HG03097 (cell line): ENCODE measurements at regions not wholly inside any gene's neighbourhood (a gene's known extent, or its start where the extent isn't known, plus 50 kb on each side); places are given as distances from the start of the nearest gene placed in this dataset.
"Not testable (repeated sequence)": the region's sequence is repeated elsewhere in the genome, so short reads cannot be mapped to it uniquely, and the experiment has no call there.

Source experiments
- ATAC-seq: cut with Tn5 transposase; IDR thresholded peaks from one replicate; pipeline ENCODE4 v1.9.1; 2021; ENCODE audit not compliant: unreplicated experiment, low FRiP score

DNA sequence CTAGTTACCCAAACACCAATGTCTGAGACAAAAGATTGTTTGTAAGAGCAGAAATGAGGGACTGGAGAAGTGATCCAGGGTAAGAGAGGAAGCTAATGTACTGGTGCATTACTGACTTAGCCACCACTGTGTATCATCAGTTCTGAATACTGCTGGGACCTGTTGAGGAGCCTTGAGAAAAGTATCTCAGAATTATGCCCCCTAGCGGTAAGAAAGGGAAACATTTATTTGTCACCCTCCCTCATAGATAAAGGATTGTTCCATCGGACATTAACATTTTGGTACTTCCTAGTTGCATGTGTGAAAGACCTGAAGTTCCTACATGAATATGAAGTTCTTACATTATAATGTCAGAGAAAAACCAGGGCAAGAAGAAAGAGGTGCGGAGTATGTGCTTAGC, 612.5 kb downstream of the FSCB start:
- ATAC-seq, result no peak

- no peak for ATAC-seq
Measured at GRCh38 chr14:43887523-43887922, 619.6 kb downstream of the FSCB start.

- ATAC-seq, result no peak
Measured at GRCh38 chr14:43877351-43877960, 629.6 kb downstream of the FSCB start.

DNA sequence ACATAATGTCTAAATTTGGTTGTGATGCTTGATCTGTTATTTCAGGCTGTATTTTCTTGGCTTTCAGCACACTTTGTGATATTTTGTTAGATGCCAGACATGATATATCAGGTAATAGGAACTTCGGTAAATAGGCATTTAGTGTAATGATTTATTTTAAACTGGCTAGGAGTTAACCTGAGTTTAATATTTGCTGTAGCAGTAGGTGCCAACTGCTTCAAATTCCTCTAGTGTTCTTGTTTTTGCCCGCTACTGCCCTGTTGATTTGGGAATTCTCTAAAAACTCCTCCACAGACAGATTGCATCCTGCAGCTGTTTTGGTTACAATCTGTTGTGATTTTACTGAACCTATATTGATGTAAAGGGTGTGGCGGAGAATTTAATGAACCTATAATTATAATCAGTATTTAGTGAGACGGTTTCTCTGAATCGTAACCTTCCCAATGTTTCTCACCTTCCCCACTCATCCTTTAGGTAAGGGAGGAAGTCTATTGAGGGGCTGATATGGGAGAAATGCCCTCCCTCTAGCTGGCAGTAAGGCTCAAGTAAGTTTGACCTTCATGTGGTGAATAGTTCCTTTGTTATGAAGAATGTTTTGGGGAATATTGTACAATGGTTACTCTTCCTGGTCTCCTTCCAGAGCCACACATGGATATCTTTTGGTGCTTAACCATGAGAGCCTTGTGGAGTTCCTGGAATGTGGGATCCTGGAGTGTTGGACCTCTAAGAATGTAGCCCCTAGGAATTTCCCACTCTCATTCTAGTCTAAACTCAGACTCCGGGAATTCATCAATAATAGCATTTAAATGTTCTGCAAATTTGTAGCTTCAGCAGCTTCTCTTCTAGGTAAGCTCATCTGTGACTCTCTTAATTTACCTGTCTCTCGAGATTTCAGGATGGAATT, 634.1 kb downstream of the FSCB start:
- no peak for ATAC-seq

GRCh38 chr14:43872222-43872621, 634.9 kb downstream of the FSCB start:
- no peak for ATAC-seq

- ATAC-seq, result no peak
Measured at GRCh38 chr14:43858981-43859380, 648.1 kb downstream of the FSCB start.

GRCh38 chr14:43855556-43855955, 651.5 kb downstream of the FSCB start:
- no peak for ATAC-seq

- no peak for ATAC-seq
Measured at GRCh38 chr14:43853541-43853940, 653.5 kb downstream of the FSCB start.

GRCh38 chr14:43803076-43803689, 703.9 kb downstream of the FSCB start:
- ATAC-seq, result no peak

GRCh38 chr14:43795600-43796228, 711.4 kb downstream of the FSCB start:
- no peak for ATAC-seq

DNA sequence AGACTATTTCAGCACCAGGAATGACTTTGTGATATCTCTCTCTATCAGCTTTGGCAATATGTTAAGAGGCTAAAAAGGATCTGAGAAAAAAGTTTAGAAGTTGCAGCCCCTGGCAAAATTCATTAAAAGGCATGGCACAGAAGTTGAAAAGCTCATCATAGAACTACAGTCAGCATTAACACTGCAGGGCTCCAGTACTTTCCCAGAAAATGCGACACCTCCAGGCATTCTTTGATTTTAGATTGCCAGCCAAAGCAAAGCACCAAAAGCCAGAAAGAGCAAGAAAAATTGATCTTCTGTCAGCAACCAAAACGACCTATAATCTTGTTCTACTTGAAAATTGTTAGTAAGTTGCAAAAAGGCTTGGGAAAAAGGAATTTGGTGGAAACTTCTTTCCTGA, 713.5 kb downstream of the FSCB start:
- ATAC-seq, result no peak

DNA sequence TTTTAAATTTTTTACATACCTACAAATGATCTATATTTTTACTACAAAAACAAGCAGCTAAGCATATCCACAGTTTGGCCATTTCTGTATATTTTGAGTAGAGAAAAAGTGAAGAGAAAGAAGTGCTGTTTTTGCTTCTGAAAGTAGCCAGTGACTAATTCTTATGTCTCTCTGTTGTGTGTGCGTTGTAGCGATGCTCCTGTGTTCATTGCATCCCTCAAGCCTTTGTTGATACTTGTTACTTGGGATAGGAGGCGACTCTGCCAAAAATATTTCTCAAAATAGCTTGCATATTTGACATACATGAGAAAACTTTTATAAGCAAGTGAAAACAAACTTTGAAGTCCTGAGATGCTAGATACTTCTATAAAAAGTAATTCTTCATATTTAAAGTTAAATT, 714.1 kb downstream of the FSCB start:
- ATAC-seq, result no peak

GRCh38 chr14:43790681-43791080, 716.4 kb downstream of the FSCB start:
- ATAC-seq, result no peak

GRCh38 chr14:43789458-43789857, 717.6 kb downstream of the FSCB start:
- ATAC-seq, result no peak

GRCh38 chr14:43786066-43786762, 720.9 kb downstream of the FSCB start:
- ATAC-seq, result no peak

DNA sequence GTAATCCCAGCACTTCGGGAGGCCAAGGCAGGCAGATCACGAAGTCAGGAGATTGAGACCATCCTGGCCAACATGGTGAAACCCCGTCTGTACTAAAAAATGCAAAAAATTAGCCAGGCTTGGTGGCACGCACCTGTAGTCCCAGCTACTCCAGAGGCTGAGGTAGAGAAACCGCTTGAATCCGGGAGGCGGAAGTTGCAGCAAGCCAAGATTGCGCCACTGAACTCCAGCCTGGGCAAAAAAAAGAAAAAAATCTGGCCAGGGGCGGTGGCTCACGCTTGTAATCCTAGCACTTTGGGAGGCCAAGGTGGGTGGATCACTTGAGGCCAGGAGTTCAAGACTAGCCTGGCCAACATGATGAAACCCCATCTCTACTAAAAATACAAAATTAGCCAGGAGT, 722.7 kb downstream of the FSCB start:
- ATAC-seq, result not testable (repeated sequence)

DNA sequence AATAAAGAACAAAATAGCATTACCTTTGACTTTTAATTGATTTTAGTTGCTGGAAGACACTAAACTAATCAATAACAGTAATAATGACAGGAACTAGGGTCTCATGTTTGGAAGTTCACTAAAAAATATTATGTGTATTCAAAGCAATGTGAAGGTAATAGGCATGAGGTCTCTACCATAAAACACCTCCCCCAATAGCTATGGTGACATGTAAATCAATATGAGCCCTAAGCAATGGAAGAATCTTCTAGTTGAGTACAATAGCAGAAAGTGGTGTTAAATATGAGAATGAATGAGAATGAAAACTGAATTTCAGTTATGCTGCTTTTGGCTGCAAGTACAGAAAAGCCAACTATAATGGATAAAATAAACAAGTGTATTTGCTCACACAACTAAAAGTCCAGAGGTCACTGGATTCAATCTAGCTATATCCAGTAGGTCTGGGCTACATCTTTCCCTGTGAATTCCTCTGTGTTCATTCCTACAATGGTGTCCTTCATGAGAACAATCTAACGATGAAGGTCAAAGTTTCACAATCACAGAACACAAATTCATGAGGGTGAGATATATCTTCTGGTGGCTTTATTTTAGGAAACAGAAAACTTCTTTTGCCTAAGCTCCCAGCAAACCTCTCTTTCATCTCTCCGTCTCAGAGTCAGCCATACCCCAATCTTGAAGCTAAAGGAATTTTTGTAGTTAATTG, 728.0 kb downstream of the FSCB start:
- no peak for ATAC-seq

DNA sequence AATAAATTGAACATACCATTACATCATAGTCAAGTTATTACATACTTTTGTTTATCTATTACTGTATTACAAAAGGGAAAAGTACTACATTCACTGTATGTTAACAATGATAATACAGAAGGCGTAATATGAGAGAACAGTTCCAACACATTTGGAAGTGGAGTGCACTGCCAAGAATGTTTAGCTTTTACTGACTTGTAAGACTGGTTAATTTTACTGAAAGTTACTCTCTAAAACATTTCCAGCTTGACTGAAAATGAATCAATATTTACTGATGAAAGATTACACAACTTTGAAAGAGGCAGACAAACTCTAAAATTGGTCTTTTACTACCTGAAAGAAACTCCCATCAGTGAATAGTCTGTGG, 728.5 kb downstream of the FSCB start:
- no peak for ATAC-seq

DNA sequence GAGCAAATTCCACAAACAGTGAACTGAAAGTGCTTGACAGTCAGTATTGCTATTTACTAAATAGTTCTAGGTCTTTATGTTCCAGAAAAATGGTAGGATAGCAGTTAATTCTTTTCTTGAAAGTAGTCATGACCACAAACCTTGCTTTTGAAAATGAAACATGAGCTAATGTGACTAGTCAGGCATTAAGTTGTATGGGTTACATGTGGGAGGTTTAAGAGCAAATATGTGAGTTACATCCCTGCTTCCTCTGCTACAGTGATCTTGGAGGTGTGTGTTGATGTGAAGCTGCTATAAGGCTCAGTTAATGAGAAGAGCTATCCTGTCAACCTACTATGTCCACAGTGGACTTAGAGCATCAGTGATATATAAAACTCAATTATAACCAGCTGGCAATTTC, 741.6 kb downstream of the FSCB start:
- ATAC-seq, result no peak

DNA sequence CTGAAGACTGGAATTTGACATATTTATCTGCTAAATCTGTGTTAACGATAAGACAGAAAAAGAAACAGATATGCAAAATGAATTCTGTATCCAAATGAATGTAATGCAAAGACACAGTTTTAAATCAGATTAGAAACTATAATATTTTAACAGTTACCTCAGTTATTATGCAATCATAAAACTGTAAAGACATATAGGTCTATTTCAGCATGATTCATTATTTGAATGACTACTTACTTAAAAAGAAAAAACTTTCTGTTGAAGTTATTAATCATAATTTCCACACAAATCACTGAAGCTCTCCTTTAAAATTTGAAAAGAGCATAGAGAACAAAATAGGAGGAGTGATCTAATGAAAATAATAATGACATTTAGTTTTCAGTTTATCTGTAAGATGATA, 742.6 kb downstream of the FSCB start:
- no peak for ATAC-seq
